ENCODE measurements at regions not wholly inside any gene's neighbourhood (a gene's known extent, or its start where the extent isn't known, plus 50 kb on each side); places are given as distances from the start of the nearest gene placed in this dataset.

DNA sequence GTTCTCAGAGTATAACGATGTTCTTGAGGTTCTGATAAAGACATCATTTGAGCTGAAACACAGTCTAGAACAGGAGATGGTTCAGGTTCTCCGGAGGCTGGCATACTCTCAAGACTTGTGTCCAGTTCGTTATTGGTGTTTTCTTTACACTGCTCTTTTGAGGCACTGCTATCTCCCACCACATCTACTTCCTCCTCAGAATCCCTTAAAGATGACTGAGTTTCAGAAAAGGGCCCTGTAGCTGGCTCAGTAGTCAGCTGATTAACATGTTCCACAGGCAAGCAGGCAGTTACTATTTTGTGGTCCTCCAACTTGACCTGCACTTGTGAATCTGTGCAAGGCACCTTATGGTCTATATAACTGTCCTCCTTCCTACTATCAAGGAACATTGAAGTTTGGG lies 50.2 kb downstream of the ZZZ3 start:
- Histone ChIP-seq H3K27me3 (no peaks in the 10 kb centered on the region), H3K27ac (no peak overlapping the region), H3K4me1 (no peaks in the 10 kb centered on the region), H3K9me3 (no peaks in the 10 kb centered on the region), H3K36me3 (peaks cover 0 to 57% of the 10 kb centered on the region in 2 donors), H3K4me3 (no peak overlapping the region)
- WGBS, 2 donors (ENCODE audit: low coverage in 1 of 2) = 78 to 93% methylated on average over 3 of the region's 3 CpGs
- no peak for ATAC-seq
- TF ChIP-seq, protein P1, sequence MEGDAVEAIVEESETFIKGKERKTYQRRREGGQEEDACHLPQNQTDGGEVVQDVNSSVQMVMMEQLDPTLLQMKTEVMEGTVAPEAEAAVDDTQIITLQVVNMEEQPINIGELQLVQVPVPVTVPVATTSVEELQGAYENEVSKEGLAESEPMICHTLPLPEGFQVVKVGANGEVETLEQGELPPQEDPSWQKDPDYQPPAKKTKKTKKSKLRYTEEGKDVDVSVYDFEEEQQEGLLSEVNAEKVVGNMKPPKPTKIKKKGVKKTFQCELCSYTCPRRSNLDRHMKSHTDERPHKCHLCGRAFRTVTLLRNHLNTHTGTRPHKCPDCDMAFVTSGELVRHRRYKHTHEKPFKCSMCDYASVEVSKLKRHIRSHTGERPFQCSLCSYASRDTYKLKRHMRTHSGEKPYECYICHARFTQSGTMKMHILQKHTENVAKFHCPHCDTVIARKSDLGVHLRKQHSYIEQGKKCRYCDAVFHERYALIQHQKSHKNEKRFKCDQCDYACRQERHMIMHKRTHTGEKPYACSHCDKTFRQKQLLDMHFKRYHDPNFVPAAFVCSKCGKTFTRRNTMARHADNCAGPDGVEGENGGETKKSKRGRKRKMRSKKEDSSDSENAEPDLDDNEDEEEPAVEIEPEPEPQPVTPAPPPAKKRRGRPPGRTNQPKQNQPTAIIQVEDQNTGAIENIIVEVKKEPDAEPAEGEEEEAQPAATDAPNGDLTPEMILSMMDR (IDR thresholded peaks at IDR 0.05) = no peak
- TF ChIP-seq EP300 (IDR thresholded peaks at IDR 0.05) = no peak
- no peak for TF ChIP-seq POLR2AphosphoS5 (IDR thresholded peaks at IDR 0.05)
- TF ChIP-seq POLR2A (IDR thresholded peaks at IDR 0.05) = no peak

DNA sequence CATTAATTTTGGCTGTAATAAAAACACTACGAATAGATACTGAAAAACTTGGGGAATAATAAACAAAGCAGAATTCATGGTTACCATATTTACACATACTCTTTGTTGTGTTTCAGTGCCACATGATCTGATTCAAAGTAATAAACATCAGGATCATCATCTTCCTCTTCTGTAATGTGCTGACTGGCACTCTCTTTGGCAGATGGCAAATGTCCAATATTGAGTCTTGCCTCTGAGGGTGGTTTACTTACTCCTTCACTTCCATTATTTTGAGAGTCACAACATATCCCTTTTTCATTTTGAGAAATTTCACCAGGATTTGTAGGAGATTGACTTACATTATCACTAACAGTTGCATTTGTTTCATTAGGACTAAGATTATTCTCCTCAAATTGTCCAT lies 50.7 kb downstream of the ZZZ3 start:
- no peak for TF ChIP-seq POLR2AphosphoS5 (IDR thresholded peaks at IDR 0.05)
- no peak for TF ChIP-seq POLR2A (IDR thresholded peaks at IDR 0.05)
- TF ChIP-seq, protein P1 (IDR thresholded peaks at IDR 0.05) = no peak
- TF ChIP-seq EP300 (IDR thresholded peaks at IDR 0.05) = no peak
- H3K4me1 ChIP-seq = no peaks in the 10 kb centered on the region
- WGBS, 2 donors (ENCODE audit: low coverage in 1 of 2) = 85 to 86% methylated on average over 1 of the region's 1 CpG
- H3K4me3 ChIP-seq = no peak overlapping the region
- peaks cover 0 to 52% of the 10 kb centered on the region in 2 donors for H3K36me3 ChIP-seq
- H3K9me3 ChIP-seq = no peaks in the 10 kb centered on the region
- H3K27ac ChIP-seq = no peak overlapping the region
- no peak for ATAC-seq
- H3K27me3 ChIP-seq = no peaks in the 10 kb centered on the region

DNA sequence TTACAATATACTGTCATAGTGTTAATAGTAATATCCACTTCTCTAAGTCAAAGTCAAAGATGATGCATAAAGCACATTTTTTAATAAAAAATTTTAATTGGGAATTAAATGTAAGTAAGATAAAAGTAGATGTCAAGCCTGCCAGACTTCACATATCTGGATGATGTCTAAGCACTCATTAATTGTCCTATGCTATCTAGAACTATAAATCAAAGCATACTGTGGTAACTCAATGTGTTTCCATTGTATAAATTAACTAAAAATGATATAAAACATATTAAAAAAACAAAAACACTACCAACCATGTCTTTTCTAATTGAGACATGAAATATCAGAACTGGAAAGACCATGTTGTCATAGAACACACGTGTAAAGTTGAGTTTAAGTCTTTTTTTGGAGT lies 51.2 kb downstream of the ZZZ3 start:
- H3K4me1 ChIP-seq = no peaks in the 10 kb centered on the region
- peaks cover 0 to 55% of the 10 kb centered on the region in 2 donors for H3K36me3 ChIP-seq
- no peak overlapping the region for H3K27ac ChIP-seq
- no peaks in the 10 kb centered on the region for H3K9me3 ChIP-seq
- no peaks in the 10 kb centered on the region for H3K27me3 ChIP-seq
- no peak overlapping the region for H3K4me3 ChIP-seq
- WGBS, 2 donors (ENCODE audit: low coverage in 1 of 2) = 100% methylated on average over 1 of the region's 1 CpG
- TF ChIP-seq, protein P1 (IDR thresholded peaks at IDR 0.05) = no peak
- TF ChIP-seq POLR2A (IDR thresholded peaks at IDR 0.05) = no peak
- TF ChIP-seq POLR2AphosphoS5 (IDR thresholded peaks at IDR 0.05) = no peak
- TF ChIP-seq EP300 (IDR thresholded peaks at IDR 0.05) = no peak
- no peak for ATAC-seq

DNA sequence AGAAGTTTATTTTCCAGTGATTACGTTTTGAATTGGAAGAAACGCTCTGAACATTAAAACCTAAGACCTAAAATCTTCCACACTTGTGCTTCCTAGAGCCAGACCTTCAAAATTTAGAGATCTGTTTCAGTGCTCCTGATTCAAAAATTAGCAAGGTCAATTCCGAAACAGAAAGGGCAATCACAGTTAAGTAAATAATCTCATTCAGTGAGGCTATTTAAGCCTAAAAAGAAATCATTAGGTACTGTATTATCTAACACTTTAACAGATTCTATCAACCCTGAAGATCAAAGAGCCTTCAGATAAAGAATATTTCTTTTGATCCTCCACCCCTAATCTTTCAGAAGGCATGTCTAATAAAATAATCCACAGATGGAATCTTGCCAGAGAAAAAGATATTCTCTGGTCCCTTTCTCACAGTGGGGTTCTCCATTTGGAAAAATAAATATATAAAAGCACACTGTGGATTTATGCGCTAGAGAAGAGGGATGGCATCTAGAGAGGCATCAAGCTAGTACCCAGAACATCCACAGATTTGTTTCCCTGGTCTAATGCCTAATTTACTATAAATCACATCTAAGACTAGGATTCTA lies 54.4 kb downstream of the ZZZ3 start:
- no peaks in the 10 kb centered on the region for H3K27me3 ChIP-seq
- peaks cover 0 to 66% of the 10 kb centered on the region in 2 donors for H3K36me3 ChIP-seq
- 82 to 89% methylated on average over 3 to 4 of the region's 4 CpGs for WGBS, 2 donors (ENCODE audit: low coverage in 1 of 2)

DNA sequence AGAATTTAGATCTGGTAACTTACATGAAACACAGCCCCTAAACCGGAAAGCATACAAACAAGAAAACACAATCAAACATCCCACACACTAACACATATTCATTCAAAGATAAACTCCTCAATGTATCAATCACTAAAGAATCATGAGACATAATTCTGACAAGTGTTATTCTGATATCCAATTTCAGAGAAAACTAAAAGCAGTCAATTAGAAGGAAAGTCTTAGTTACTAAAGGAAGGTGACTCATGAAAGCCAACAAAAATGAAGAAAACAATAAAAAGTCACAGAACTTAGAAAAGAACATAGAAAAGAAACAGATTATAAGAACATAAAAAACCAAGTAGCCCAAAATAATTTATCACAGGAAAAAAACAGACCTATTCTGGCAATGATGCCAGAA lies 57.2 kb downstream of the ZZZ3 start:
- H3K36me3 ChIP-seq = peaks cover 0 to 51% of the 10 kb centered on the region in 2 donors
- H3K27me3 ChIP-seq = no peaks in the 10 kb centered on the region
- no peak overlapping the region for H3K27ac ChIP-seq
- TF ChIP-seq POLR2A (IDR thresholded peaks at IDR 0.05) = no peak
- no peak for TF ChIP-seq POLR2AphosphoS5 (IDR thresholded peaks at IDR 0.05)
- TF ChIP-seq, protein P1 (IDR thresholded peaks at IDR 0.05) = no peak
- H3K9me3 ChIP-seq = no peaks in the 10 kb centered on the region
- WGBS, 2 donors (ENCODE audit: low coverage in 1 of 2) = 100% methylated on average over 1 of the region's 1 CpG
- ATAC-seq = no peak
- H3K4me1 ChIP-seq = no peaks in the 10 kb centered on the region
- no peak overlapping the region for H3K4me3 ChIP-seq

More for the DNA sequence above, 54.4 kb downstream of the ZZZ3 start:
- H3K27ac ChIP-seq = no peak overlapping the region
- no peaks in the 10 kb centered on the region for H3K4me1 ChIP-seq
- TF ChIP-seq, protein P1 (IDR thresholded peaks at IDR 0.05) = no peak
- TF ChIP-seq POLR2AphosphoS5 (IDR thresholded peaks at IDR 0.05) (no peak), POLR2A (IDR thresholded peaks at IDR 0.05) (no peak), EP300 (IDR thresholded peaks at IDR 0.05) (no peak)
- no peaks in the 10 kb centered on the region for H3K9me3 ChIP-seq
- no peak for ATAC-seq
- no peak overlapping the region for H3K4me3 ChIP-seq
